EL (cell line): ENCODE measurements at regions not wholly inside any gene's neighbourhood (a gene's known extent, or its start where the extent isn't known, plus 50 kb on each side); places are given as distances from the start of the nearest gene placed in this dataset.

Source experiments
- DNase-seq: peaks from one replicate; pipeline ENCODE4 v3.0.0-alpha.2; 2016

GRCh38 chr12:21713133-21713532, 55.5 kb upstream of the LDHB start:
- DNase-seq = no peak

GRCh38 chr12:21710958-21711775, 53.5 kb upstream of the LDHB start:
- DNase-seq = peak; percentile 38
